ENCODE measurements at regions not wholly inside any gene's neighbourhood (a gene's known extent, or its start where the extent isn't known, plus 50 kb on each side); places are given as distances from the start of the nearest gene placed in this dataset.
"Not testable (repeated sequence)": the region's sequence is repeated elsewhere in the genome, so short reads cannot be mapped to it uniquely, and the experiment has no call there.

DNA sequence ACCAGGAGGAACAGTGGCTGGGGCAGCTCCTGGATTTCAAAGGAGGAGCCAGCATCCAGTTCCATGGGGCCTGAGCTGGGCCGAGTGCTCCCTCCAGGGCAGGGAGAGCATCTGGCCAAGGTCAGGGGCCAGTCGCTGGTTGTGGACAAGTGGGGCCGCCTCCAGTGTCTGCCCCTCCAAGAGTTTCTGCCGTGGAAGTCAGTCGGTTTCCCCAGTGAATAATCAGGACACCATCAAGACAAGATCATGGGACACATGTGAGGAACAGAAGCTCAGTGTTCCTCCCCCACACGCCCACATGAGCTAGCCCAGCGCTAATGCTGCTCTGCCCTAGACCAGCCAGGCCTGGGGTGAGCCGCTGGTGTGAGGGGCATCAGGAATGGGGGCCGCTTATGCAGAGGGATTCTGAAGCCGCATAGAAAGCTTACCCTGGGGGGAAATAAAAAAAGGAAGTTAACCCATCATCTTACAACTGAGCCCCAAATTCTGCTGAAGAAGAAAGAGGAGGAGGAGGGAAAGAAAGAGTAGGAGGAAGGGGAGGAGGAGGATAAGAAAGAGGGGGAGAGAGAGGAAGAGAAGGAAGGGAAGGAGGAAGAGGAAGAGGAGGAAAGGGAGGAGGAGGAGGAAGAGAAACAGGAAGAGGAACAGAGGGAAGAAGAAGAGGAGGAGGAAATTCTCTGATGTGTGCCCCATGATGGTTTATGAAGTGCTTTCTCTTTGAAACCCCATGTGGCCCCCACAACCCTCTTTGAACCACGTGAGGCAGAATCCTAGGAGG is 198.4 kb downstream of the MATN1 start:
- in situ Hi-C loops (cut with HindIII; ENCODE audit: low pct_unique_long_range_greater_than_20kb, low sequenced_read_pairs) = no loop called here
- no peak for DNase-seq (ENCODE audit: low read depth in 1 of 2, low spot score in 1 of 2)
- no peak for TF ChIP-seq JUND (IDR thresholded peaks at IDR 0.05; ENCODE audit: low read depth)

- DNase-seq (ENCODE audit: low read depth in 1 of 2, low spot score in 1 of 2); in situ Hi-C loops (cut with HindIII; ENCODE audit: low pct_unique_long_range_greater_than_20kb, low sequenced_read_pairs): not testable (repeated sequence)
These were observed 199.3 kb downstream of the MATN1 start for GRCh38 chr1:30524025-30524555.

DNA sequence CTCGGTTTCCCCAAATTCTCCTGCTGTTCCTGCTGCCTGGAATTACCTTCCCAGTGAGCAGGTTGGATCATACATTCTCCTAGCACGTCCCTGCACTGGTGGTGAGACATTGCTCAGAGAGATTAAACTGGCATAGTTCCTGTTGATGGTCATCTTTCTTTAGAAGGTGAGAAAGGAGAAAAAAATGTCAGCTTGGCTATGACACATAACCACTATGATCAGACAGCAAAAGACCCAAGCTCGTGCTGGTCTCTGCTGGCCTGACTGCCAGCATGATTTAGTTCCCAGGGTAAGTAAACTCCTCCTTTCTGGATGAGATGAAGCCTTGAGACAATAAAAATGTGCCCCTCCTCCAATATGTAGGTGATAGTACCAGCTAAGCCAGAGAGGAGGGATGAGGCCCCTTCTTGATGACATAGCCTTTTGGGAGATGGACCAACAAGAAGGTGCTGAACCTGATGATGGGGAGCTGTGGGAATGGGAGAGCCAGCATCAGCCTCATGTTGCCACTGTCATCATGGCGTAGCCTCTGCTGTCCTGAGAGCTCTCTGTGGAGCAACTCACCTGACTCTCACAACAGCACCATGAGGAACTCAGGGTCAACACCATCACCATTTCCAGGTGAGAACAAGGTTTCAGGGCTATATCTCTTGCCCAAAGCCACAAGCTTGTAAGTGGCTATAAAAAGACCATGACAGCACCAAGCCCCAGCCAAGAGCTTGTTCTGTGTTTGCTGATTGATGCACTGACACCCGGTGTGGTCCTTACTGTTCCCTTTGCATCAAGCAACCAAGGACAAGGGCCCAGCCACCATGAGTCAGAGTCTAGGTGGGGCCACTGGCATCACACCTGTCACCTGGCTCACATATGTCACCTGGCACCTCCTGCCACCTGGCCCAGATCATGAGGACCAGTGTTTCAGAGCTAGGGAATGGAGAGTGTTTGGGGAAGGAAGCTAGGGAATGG is 200.0 kb downstream of the MATN1 start:
- no peak for TF ChIP-seq JUND (IDR thresholded peaks at IDR 0.05; ENCODE audit: low read depth)
- DNase-seq (ENCODE audit: low read depth in 1 of 2, low spot score in 1 of 2) = no peak
- in situ Hi-C loops (cut with HindIII; ENCODE audit: low pct_unique_long_range_greater_than_20kb, low sequenced_read_pairs) = no loop called here

DNA sequence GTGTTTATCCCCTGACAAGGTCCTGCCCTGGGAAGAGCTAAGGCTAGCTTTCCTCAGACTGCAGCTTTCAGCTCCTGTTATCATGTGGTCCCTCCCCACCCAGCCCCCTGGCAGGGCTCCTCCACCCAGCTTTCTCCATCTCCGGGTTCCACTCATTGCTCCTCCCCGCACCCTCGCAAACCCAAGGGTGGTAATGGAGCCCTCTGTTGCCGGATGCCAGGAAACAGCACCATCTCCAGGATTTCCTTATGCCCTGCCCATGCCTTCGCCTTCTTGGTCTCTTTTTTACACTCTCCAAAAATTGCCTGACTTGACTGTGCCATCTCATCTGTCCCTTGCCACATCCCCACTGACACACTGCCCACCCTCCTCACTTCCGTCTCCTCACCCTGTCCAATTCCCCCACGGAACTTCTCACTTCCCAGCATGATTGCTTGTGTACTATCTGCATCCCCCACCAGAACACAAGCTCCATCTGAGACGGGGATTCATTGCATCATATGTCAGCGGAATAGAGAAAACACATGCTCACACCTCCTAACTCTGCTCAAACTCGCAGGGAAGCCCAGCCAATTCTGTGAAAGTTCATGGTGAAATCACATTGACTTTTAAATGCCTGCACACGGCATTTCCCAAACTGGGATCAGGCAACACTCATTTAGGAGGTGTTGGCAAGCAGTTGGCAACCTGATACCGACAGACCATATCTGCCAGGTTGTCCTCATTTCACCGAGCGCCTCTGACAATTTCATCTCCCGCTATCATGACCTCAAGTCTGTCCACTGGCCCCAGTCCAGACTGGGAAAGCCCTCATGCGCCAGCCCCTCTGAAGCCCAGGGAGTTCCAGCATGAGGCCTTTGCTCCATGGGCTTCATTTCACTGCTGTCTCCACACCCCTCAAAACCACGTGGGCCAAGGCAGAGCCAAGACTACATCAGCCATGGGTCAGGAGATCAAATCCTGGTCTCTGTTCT is 201.1 kb downstream of the MATN1 start:
- no peak for TF ChIP-seq JUND (IDR thresholded peaks at IDR 0.05; ENCODE audit: low read depth)
- DNase-seq (ENCODE audit: low read depth in 1 of 2, low spot score in 1 of 2) = no peak
- in situ Hi-C loops (cut with HindIII; ENCODE audit: low pct_unique_long_range_greater_than_20kb, low sequenced_read_pairs) = no loop called here

DNA sequence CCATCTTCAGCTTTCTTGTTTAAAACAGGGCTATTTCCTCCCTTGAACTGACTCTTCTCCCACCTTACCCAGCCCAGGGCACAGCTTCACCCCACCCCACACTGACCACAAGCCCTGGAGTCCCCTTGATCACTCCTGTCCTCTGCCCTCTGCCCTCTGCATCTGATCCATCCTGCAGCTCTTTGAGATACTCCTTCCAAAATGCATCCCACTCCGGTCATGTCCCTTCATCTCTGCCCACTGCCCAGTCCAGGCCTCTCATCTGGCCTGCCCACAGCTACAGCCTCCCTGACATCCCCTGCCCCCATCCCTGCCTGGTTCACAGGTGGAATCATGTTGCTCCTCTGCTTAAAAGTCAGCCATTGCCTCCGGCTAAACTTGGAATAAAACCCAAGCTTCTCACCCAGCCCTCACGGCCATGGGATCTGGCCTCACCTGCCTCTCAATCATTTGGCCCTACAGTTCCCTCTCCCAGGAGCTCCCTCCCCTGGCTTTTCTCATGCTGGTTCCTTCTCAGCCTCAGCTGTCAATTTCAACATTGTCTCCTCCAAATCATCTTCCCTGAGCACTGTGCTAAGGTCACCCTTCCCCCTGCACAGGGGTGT is 202.0 kb downstream of the MATN1 start:
- in situ Hi-C loops (cut with HindIII; ENCODE audit: low pct_unique_long_range_greater_than_20kb, low sequenced_read_pairs) = no loop called here
- TF ChIP-seq JUND (IDR thresholded peaks at IDR 0.05; ENCODE audit: low read depth) = no peak
- no peak for DNase-seq (ENCODE audit: low read depth in 1 of 2, low spot score in 1 of 2)

- in situ Hi-C loops (cut with HindIII; ENCODE audit: low pct_unique_long_range_greater_than_20kb, low sequenced_read_pairs) = no loop called here
- no peak for TF ChIP-seq JUND (IDR thresholded peaks at IDR 0.05; ENCODE audit: low read depth)
- DNase-seq (ENCODE audit: low read depth in 1 of 2, low spot score in 1 of 2) = no peak
These were observed 202.9 kb downstream of the MATN1 start for GRCh38 chr1:30520476-30520875.

- in situ Hi-C loops (cut with HindIII; ENCODE audit: low pct_unique_long_range_greater_than_20kb, low sequenced_read_pairs) = no loop called here
- DNase-seq (ENCODE audit: low read depth in 1 of 2, low spot score in 1 of 2) = no peak
- TF ChIP-seq JUND (IDR thresholded peaks at IDR 0.05; ENCODE audit: low read depth) = no peak
These were observed 204.1 kb downstream of the MATN1 start for GRCh38 chr1:30519201-30519763.

DNA sequence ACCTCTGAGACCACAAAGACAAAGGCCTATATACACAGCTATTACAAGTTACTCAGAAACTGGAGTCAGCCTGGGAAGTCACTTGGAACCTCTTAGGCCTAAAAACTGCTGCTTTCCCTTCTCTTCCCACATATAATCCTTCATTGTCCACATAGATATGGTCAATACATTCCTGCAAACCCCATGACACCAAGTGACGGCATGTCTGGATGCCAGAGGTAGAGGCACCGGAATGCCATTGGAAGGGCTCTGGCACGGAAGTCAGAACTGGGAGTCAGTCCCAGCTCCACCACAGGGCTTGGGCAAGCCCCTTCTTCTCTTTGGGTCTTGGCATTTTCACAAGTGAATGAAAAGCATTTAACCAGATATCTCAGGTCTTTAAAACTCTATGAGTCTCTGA is 204.7 kb downstream of the MATN1 start:
- DNase-seq (ENCODE audit: low read depth in 1 of 2, low spot score in 1 of 2) = no peak
- no peak for TF ChIP-seq JUND (IDR thresholded peaks at IDR 0.05; ENCODE audit: low read depth)
- in situ Hi-C loops (cut with HindIII; ENCODE audit: low pct_unique_long_range_greater_than_20kb, low sequenced_read_pairs) = no loop called here

DNA sequence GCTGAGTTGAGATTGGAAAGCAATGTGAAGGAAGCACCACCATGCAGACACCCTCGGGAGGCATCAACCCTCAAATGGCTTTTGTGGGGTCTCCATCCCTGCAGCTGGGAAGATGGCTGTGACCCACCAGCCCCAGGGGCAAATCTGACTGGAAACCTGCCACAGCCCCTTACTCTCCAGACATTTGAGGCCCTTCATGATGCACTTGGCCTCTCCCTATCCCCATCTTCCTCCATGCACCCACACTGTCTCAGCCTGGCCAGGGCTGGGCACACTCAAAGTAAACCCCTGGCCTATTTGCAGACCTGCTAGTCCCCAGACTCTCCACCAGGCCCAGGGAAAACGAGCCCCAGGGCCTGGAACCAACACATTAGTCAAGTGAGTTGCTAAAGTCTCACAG is 205.2 kb downstream of the MATN1 start:
- in situ Hi-C loops (cut with HindIII; ENCODE audit: low pct_unique_long_range_greater_than_20kb, low sequenced_read_pairs) = no loop called here
- DNase-seq (ENCODE audit: low read depth in 1 of 2, low spot score in 1 of 2) = no peak
- TF ChIP-seq JUND (IDR thresholded peaks at IDR 0.05; ENCODE audit: low read depth) = no peak

- in situ Hi-C loops (cut with HindIII; ENCODE audit: low pct_unique_long_range_greater_than_20kb, low sequenced_read_pairs); DNase-seq (ENCODE audit: low read depth in 1 of 2, low spot score in 1 of 2): not testable (repeated sequence)
These were observed 205.7 kb downstream of the MATN1 start for GRCh38 chr1:30517666-30518065.

GRCh38 chr1:30517241-30517640 is 206.1 kb downstream of the MATN1 start:
- in situ Hi-C loops (cut with HindIII; ENCODE audit: low pct_unique_long_range_greater_than_20kb, low sequenced_read_pairs); DNase-seq (ENCODE audit: low read depth in 1 of 2, low spot score in 1 of 2): not testable (repeated sequence)

Data from T47D (cell line).